Fibroblast of villous mesenchyme (primary cell): ENCODE measurements at regions not wholly inside any gene's neighbourhood (a gene's known extent, or its start where the extent isn't known, plus 50 kb on each side); places are given as distances from the start of the nearest gene placed in this dataset.

ENCODE experiments used
- DNase-seq: peaks from one replicate; pipeline ENCODE4 v3.0.0-alpha.2; 2010; ENCODE audit warnings: low read depth
- H3K4me3 ChIP-seq: 2 replicates; pipeline ENCODE4 v1.5.1; 2011; ENCODE audit warnings: low read depth, mild to moderate bottlenecking, low read length
- TF ChIP-seq, protein P1 (sequence below): IDR thresholded peaks from 2 replicates; pipeline ENCODE4 v1.5.1; 2012; ENCODE audit warnings: low read depth, mild to moderate bottlenecking, low read length; ENCODE audit not compliant: insufficient read depth

DNA sequence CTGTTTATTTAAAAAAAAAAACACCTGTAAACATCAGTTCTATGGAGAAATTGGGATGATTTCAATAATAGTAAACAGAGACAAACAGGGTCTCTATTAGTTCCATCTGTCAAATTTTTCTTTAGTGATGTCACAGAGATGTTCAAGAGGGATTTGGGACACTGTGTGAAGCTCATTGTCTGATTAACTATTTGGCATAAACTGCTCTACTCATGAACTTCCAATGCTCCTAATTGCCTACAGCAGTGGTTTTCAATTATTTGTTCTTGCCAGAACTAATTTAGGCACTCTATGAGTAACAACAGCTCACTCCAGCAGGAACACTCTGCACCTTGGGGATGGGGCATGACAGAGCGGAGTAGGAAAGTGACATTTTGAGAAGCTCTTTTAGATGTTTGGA lies 250.1 kb upstream of the PRKD1 start:
- DNase-seq, result no peak

DNA sequence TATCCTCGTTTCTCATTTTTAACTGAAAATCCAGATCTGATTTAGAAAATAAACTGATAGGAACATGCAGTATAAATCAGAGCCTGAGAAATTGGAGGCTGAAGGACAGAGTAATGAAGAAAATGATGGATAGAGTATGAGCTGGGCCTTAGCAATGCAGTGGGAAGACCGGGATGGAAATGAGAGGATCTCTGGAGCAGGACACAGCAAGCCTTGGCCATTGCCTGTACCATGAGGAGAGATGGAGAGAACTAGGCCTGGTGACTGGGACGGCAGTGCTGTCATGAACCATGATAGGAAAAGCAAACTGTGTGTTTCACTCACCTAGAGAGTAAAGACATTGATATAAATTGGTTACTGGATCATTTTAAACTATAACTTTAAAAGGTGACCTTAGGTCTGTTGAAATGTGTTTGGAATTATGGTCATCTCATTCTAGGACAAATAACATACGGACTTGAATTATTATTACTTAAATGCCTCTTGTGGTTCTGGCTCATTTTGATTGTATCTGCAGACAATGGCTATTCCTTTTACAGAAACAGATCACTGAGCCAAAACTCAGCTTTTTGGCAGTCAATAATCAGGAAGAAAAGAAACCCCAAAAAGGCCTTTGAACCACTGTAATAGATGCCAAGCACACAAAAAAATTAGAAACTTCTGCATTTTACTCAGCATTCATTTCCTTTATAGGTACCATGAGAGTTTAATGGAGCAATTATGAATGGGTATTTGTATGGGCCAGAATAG lies 251.9 kb upstream of the PRKD1 start:
- TF ChIP-seq, protein P1, sequence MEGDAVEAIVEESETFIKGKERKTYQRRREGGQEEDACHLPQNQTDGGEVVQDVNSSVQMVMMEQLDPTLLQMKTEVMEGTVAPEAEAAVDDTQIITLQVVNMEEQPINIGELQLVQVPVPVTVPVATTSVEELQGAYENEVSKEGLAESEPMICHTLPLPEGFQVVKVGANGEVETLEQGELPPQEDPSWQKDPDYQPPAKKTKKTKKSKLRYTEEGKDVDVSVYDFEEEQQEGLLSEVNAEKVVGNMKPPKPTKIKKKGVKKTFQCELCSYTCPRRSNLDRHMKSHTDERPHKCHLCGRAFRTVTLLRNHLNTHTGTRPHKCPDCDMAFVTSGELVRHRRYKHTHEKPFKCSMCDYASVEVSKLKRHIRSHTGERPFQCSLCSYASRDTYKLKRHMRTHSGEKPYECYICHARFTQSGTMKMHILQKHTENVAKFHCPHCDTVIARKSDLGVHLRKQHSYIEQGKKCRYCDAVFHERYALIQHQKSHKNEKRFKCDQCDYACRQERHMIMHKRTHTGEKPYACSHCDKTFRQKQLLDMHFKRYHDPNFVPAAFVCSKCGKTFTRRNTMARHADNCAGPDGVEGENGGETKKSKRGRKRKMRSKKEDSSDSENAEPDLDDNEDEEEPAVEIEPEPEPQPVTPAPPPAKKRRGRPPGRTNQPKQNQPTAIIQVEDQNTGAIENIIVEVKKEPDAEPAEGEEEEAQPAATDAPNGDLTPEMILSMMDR, result no peak
- DNase-seq, result no peak
- H3K4me3 ChIP-seq, result no peak overlapping the region

More for the DNA sequence above, 250.1 kb upstream of the PRKD1 start:
- TF ChIP-seq, protein P1, result no peak
- no peak overlapping the region for H3K4me3 ChIP-seq

DNA sequence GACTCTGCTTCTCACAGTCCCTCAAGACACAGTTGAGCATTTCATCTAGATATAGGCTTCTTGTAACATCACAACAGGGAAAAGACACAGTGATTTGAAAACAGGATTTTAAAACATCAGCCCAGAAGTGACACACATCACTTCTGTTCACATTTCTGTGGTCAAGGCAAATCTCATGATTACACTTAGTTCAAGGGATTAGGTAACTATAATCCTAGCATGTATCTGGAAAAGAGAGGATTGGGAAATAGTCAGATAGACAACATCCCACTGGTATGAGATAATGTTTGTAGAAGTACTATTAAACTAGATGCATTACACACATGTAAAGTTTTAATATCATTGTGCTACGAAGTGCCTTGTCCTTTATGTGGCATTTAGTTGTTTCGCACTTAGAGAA lies 252.6 kb upstream of the PRKD1 start:
- TF ChIP-seq, protein P1, result no peak
- peak; percentile 55 for DNase-seq
- no peak overlapping the region for H3K4me3 ChIP-seq

- no peak for DNase-seq
- TF ChIP-seq, protein P1, result peak; percentile 19
- H3K4me3 ChIP-seq, result no peak overlapping the region
Observed at GRCh38 chr14:30185832-30186231, 258.2 kb upstream of the PRKD1 start.

DNA sequence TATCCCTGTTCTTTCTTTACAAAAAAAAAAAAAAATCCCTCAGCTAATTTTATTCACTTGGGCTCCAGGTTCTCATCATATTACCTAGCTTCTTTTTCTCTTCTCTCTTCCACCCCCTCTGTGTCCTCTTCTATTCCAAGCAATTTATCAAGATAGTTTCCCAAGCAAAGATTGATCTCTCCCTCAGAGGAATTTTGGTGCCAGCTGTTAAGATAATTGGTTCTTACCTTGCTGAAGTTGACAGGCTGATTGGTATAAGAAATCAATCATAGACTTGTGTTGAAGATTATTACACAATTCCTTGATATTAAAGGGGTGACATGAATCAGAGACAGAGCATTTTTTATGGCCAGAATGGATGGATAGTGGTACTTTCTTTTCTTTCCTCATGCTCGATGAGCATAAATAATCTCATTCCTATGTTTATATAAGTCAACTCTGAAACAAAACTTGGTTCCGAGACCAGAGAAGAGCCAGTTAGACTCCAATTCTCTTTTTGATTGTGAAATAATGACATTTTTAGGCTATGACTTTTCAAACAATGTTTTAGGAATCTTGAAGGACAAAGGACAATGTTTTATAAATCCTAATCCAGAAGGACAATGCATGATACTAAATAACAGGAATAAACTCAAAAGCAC lies 264.1 kb upstream of the PRKD1 start:
- DNase-seq, result no peak
- TF ChIP-seq, protein P1, result no peak
- H3K4me3 ChIP-seq, result no peak overlapping the region

GRCh38 chr14:30193101-30193500 lies 265.5 kb upstream of the PRKD1 start:
- no peak overlapping the region for H3K4me3 ChIP-seq
- TF ChIP-seq, protein P1, result no peak
- DNase-seq, result no peak
